HFFc6 (cell line): ENCODE measurements at regions not wholly inside any gene's neighbourhood (a gene's known extent, or its start where the extent isn't known, plus 50 kb on each side); places are given as distances from the start of the nearest gene placed in this dataset.

Source experiments
- DNase-seq: peaks from one replicate; pipeline ENCODE4 v3.0.0-alpha.2; 2018
- H3K27ac Mint-ChIP-seq: 2 replicates; pipeline ENCODE4 v1.8.0; 2020; ENCODE audit warnings: mild to moderate bottlenecking, mixed read lengths
- H3K27me3 Mint-ChIP-seq: 2 replicates; pipeline ENCODE4 v1.8.0; 2021; ENCODE audit warnings: mild to moderate bottlenecking, moderate library complexity, mixed read lengths; ENCODE audit not compliant: insufficient read depth
- H3K36me3 Mint-ChIP-seq: 2 replicates; pipeline ENCODE4 v1.8.0; 2021; ENCODE audit warnings: low read depth, mixed read lengths
- H3K4me1 Mint-ChIP-seq: 2 replicates; pipeline ENCODE4 v1.8.0; 2020; ENCODE audit warnings: low read depth, mixed read lengths
- H3K4me3 Mint-ChIP-seq: 2 replicates; pipeline ENCODE4 v1.8.0; 2020; ENCODE audit warnings: mild to moderate bottlenecking, moderate library complexity, mixed read lengths
- H3K9me3 Mint-ChIP-seq: 2 replicates; pipeline ENCODE4 v1.8.0; 2020; ENCODE audit warnings: mild to moderate bottlenecking, mixed read lengths
- CTCF ChIP-seq: fragments of 200-600 bp; sonication (generic); IDR thresholded peaks from 2 replicates; pipeline ENCODE4 v1.5.0; 2021; ENCODE audit warnings: antibody characterized with exemption, mild to moderate bottlenecking

GRCh38 chr1:164983023-164983650 lies 373.4 kb downstream of the LMX1A start:
- TF ChIP-seq CTCF, result no peak
- Mint-ChIP-seq H3K4me1 (no peaks in the 10 kb centered on the region), H3K4me3 (no peak overlapping the region), H3K27ac (no peak overlapping the region), H3K27me3 (no peaks in the 10 kb centered on the region), H3K36me3 (no peaks in the 10 kb centered on the region), H3K9me3 (no peaks in the 10 kb centered on the region)
- DNase-seq, result no peak

- no peak overlapping the region for H3K27ac Mint-ChIP-seq
- H3K9me3 Mint-ChIP-seq, result no peaks in the 10 kb centered on the region; the same call in 1 of the 2 replicates
- DNase-seq, result no peak
- no peaks in the 10 kb centered on the region for H3K36me3 Mint-ChIP-seq
- H3K4me1 Mint-ChIP-seq, result no peaks in the 10 kb centered on the region
- no peaks in the 10 kb centered on the region for H3K27me3 Mint-ChIP-seq
- no peak for TF ChIP-seq CTCF
- no peak overlapping the region for H3K4me3 Mint-ChIP-seq
Measured at GRCh38 chr1:164982545-164982944, 374.0 kb downstream of the LMX1A start.

- Mint-ChIP-seq H3K9me3 (no peaks in the 10 kb centered on the region; the same call in 1 of the 2 replicates), H3K27me3 (peaks cover 1% of the 10 kb centered on the region; the same call in 1 of the 2 replicates), H3K36me3 (no peaks in the 10 kb centered on the region), H3K4me3 (no peak overlapping the region), H3K27ac (no peak overlapping the region), H3K4me1 (no peaks in the 10 kb centered on the region)
- no peak for TF ChIP-seq CTCF
- no peak for DNase-seq
Measured at GRCh38 chr1:164977561-164977960, 379.0 kb downstream of the LMX1A start.

GRCh38 chr1:164971921-164972415 lies 384.5 kb downstream of the LMX1A start:
- Mint-ChIP-seq H3K9me3 (no peaks in the 10 kb centered on the region), H3K27ac (no peak overlapping the region), H3K27me3 (peaks cover 1% of the 10 kb centered on the region; the same call in 1 of the 2 replicates), H3K36me3 (no peaks in the 10 kb centered on the region), H3K4me1 (no peaks in the 10 kb centered on the region), H3K4me3 (no peak overlapping the region)
- no peak for DNase-seq
- no peak for TF ChIP-seq CTCF

- H3K4me3 Mint-ChIP-seq, result no peak overlapping the region
- no peak for TF ChIP-seq CTCF
- no peaks in the 10 kb centered on the region for H3K36me3 Mint-ChIP-seq
- H3K4me1 Mint-ChIP-seq, result no peaks in the 10 kb centered on the region
- no peaks in the 10 kb centered on the region; the same call in 1 of the 2 replicates for H3K27me3 Mint-ChIP-seq
- no peak for DNase-seq
- H3K27ac Mint-ChIP-seq, result no peak overlapping the region
- no peaks in the 10 kb centered on the region; the same call in 1 of the 2 replicates for H3K9me3 Mint-ChIP-seq
Measured at GRCh38 chr1:164971391-164971790, 385.1 kb downstream of the LMX1A start.
